Transverse colon (tissue), 4 donors: ENCODE measurements at regions not wholly inside any gene's neighbourhood (a gene's known extent, or its start where the extent isn't known, plus 50 kb on each side); places are given as distances from the start of the nearest gene placed in this dataset.

Source experiments
- DNase-seq: peaks from one replicate; pipeline ENCODE4 v3.0.0-alpha.2; 2019
- H3K27ac ChIP-seq, 4 donors: fragments of 200-600 bp; sonication (generic); 2 replicates each; pipeline ENCODE4 v1.5.1; 2016 to 2018; ENCODE audit warnings: inconsistent platforms in 4 of 4
- H3K27me3 ChIP-seq: fragments of 200-600 bp; sonication (generic); 2 replicates; pipeline ENCODE4 v1.5.1; 2017; ENCODE audit warnings: inconsistent platforms
- H3K36me3 ChIP-seq, 4 donors: fragments of 200-600 bp; sonication (generic); 2 replicates each; pipeline ENCODE4 v1.5.1; 2017 to 2019; ENCODE audit warnings: inconsistent platforms in 4 of 4
- H3K4me1 ChIP-seq, 4 donors: fragments of 200-600 bp; sonication (generic); 2 replicates each; pipeline ENCODE4 v1.5.1; 2017 to 2020; ENCODE audit warnings: inconsistent platforms in 4 of 4
- H3K4me3 ChIP-seq, 4 donors: fragments of 200-600 bp; sonication (generic); 1 replicate in 1 of 4; 2 replicates in 3 of 4; pipeline versions ENCODE4 v1.5.1 to v1.6.1; 2017 to 2019; ENCODE audit warnings: inconsistent platforms in 4 of 4
- H3K9me3 ChIP-seq, 2 donors: fragments of 200-600 bp; sonication (generic); 2 replicates each; pipeline ENCODE4 v1.5.1; 2017 to 2019; ENCODE audit warnings: inconsistent platforms in 2 of 2
- EP300 ChIP-seq: sonication (generic); formaldehyde crosslinking; IDR thresholded peaks from one replicate; pipeline ENCODE4 v1.6.1; 2017; ENCODE audit warnings: antibody characterized with exemption, low read depth
- POLR2A ChIP-seq: fragments of 450-650 bp; IDR thresholded peaks from one replicate; pipeline ENCODE4 v1.6.1; 2016; ENCODE audit warnings: antibody characterized with exemption, mild to moderate bottlenecking, moderate library complexity
- POLR2AphosphoS5 ChIP-seq, 3 donors: sonication (generic); formaldehyde crosslinking; IDR thresholded peaks; one replicate each; pipeline ENCODE4 v1.6.1; 2016; ENCODE audit warnings: antibody characterized with exemption in 3 of 3
- WGBS, 2 donors: methylation state at CpG; one replicate each; pipeline ENCODE4 v1.1.5; 2018; ENCODE audit warnings: low coverage in 1 of 2; 5-methylcytosine and 5-hydroxymethylcytosine counted together
- in situ Hi-C, 4 donors: fragments of 200-750 bp; cut with MboI; loops; one replicate each; pipeline versions ENCODE4 v1.15.0 to v1.15.1; 2017; ENCODE audit warnings: low sequenced_read_pairs in 3 of 4, low pct_ligation_motif_present in 1 of 4, low pct_unique_long_range_greater_than_20kb in 1 of 4
- intact Hi-C: fragments of 100-400 bp; cut with DNase I; formaldehyde crosslinking; loops from one replicate; pipeline ENCODE4 v1.15.1; 2023; ENCODE audit warnings: low total_unique reads
- TF ChIP-seq, protein P1 (sequence below), 5 experiments: fragments of 200-600 bp in 3 of 5; fragments of 450-650 bp in 2 of 5; sonication (generic) in 3 of 5; IDR thresholded peaks; 1 replicate in 2 of 5; 2 replicates in 3 of 5; pipeline ENCODE4 v1.5.1; 2016 to 2017; ENCODE audit warnings: antibody characterized with exemption in 5 of 5, inconsistent platforms in 3 of 5, mild to moderate bottlenecking in 2 of 5, moderate library complexity in 1 of 5

DNA sequence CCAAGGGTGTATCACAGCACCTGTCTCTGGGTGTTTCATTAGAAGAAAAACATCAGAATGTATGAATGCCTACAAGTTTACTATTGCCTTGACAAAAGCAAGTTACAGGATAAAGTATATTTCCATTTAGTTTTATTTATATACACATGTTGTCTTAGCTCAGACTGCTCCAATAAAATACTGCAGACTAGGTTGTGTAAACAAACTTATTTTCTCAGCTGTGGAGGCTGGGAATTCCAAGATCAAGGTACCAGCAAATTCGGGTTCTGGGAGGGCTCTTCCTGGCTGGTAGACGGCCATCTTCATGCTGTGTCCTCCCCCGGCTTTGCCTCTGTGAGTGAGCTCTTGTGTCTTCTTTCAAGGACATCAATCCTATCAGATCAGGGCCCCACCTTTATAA is 77.1 kb upstream of the UNC5B start:
- no peak overlapping the region for H3K4me3 ChIP-seq
- H3K27me3 ChIP-seq = no peaks in the 10 kb centered on the region

DNA sequence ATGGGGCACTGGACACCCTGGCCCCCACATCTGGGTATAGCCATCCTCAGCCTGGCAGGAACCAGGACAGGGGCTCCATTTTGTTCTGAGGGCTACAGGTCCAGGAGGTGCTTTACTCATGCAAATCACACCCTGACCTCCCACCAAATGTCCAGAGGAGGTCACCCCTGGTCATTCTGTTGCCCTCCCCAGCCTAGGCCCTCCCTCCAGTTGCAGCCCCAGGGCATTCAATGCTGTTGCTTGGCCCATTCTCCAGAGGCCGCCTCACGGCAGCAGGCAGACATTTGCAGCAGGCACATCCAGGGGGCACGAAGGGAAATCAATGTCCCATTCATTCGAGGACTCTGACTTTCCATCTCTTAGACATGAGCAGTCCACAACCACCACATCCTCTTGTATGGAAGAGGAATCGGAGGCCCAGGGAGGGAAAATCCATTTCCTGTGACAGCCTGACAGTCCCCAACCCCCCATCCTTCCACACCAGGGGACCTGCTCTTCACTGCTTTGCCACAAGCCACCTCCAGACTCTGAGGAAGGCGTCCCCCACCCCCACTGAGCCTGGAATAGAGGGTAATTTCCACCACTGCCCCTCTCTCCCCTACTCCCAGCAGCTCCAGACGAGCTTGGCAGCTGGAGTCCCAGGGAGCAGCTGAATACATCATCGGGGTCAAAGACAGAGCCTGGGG is 76.2 kb upstream of the UNC5B start:
- H3K4me3 ChIP-seq = no peak overlapping the region

More for the DNA sequence above, 77.1 kb upstream of the UNC5B start:
- DNase-seq = no peak
- TF ChIP-seq POLR2AphosphoS5 (IDR thresholded peaks at IDR 0.05) = no peak
- no peak for TF ChIP-seq EP300
- TF ChIP-seq, protein P1, sequence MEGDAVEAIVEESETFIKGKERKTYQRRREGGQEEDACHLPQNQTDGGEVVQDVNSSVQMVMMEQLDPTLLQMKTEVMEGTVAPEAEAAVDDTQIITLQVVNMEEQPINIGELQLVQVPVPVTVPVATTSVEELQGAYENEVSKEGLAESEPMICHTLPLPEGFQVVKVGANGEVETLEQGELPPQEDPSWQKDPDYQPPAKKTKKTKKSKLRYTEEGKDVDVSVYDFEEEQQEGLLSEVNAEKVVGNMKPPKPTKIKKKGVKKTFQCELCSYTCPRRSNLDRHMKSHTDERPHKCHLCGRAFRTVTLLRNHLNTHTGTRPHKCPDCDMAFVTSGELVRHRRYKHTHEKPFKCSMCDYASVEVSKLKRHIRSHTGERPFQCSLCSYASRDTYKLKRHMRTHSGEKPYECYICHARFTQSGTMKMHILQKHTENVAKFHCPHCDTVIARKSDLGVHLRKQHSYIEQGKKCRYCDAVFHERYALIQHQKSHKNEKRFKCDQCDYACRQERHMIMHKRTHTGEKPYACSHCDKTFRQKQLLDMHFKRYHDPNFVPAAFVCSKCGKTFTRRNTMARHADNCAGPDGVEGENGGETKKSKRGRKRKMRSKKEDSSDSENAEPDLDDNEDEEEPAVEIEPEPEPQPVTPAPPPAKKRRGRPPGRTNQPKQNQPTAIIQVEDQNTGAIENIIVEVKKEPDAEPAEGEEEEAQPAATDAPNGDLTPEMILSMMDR (IDR thresholded peaks at IDR 0.05) = no peak
- no peak for TF ChIP-seq POLR2A
- Histone ChIP-seq H3K9me3 (no peaks in the 10 kb centered on the region), H3K4me1 (no peaks in the 10 kb centered on the region), H3K36me3 (no peaks in the 10 kb centered on the region), H3K27ac (no peak overlapping the region)
- in situ Hi-C loops = no loop called here
- WGBS, 2 donors = 17 to 57% methylated on average over 1 to 3 of the region's 3 CpGs
- intact Hi-C loops = loop anchor here (10.0 kb wide), 1 partner anchor 130 kb away; no protein-coding TSS in a partner anchor

DNA sequence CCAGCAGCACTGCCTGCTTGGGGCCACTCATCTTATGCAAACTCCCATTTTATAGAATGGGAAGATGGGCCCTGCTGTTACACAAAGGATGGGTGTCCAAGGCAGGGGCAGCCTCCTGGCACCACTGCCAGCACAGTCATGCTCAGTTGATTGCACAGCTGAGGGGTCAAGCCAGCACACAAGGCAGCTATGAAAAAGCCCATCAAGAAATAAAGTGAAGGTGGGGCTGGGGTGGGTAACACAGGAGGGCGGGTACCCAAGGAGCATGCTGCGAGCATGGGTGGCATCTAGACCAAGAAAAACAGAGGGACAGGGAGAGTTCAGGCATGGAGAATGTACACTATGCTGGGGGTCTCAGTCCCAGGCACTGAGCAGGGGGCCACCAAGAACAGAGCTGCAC is 74.7 kb upstream of the UNC5B start:
- Histone ChIP-seq H3K36me3 (no peaks in the 10 kb centered on the region), H3K9me3 (no peaks in the 10 kb centered on the region), H3K27ac (no peak overlapping the region), H3K4me3 (no peak overlapping the region), H3K4me1 (no peaks in the 10 kb centered on the region), H3K27me3 (no peaks in the 10 kb centered on the region)
- intact Hi-C loops (loop anchor here (10.0 kb wide), 1 partner anchor 133 kb away; no protein-coding TSS in a partner anchor), in situ Hi-C loops (no loop called here)
- no peak for DNase-seq
- no peak for TF ChIP-seq POLR2AphosphoS5 (IDR thresholded peaks at IDR 0.05)
- TF ChIP-seq EP300 = no peak
- no peak for TF ChIP-seq POLR2A
- TF ChIP-seq, protein P1 (IDR thresholded peaks at IDR 0.05) = no peak
- WGBS, 2 donors = 91% methylated on average over 2 of the region's 2 CpGs; no CpG with 5 or more reads in 1 of the 2 donors

More for the DNA sequence above, 76.2 kb upstream of the UNC5B start:
- DNase-seq = no peak
- in situ Hi-C loops = no loop called here
- Histone ChIP-seq H3K27ac (no peak overlapping the region), H3K36me3 (no peaks in the 10 kb centered on the region), H3K27me3 (no peaks in the 10 kb centered on the region), H3K4me1 (no peaks in the 10 kb centered on the region), H3K9me3 (no peaks in the 10 kb centered on the region)
- TF ChIP-seq POLR2A (no peak), POLR2AphosphoS5 (IDR thresholded peaks at IDR 0.05) (no peak)
- TF ChIP-seq, protein P1 (IDR thresholded peaks at IDR 0.05) = no peak
- WGBS, 2 donors = 75 to 100% methylated on average over 1 to 8 of the region's 8 CpGs
- intact Hi-C loops = loop anchor here (10.0 kb wide), 1 partner anchor 131 kb away; no protein-coding TSS in a partner anchor

DNA sequence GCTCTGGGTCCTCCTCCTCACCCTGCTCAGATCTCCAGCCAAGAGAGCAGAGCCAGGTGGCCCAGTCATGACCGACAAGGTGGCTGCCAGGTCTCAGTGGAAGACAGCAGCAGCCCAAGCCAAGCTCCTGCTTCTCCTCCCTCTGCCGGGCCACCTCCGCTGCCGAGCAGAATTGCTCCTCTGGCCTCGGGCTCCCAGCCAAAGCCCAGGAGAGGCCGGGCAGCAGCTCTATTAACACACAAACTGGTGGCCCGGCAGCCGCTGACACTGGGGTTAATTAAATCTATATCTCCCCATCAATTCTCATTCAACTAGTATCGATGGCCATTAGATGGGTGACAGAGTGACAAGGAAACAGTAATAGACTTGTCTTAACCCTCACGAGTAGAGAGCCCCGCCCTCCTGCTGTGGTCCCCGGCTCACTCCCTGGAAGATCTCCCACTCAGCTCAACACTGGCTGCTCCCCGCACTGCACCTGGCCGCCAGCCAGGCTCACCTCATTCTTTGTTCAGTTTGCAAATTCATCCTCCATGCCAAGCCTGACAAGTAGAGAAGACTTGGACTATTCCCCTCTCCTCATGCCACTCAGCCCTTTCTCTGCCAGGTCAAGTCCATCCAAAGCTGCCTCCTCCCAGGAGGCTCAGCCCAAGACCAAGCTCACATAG is 74.1 kb upstream of the UNC5B start:
- in situ Hi-C loops = no loop called here

More for the DNA sequence above, 74.1 kb upstream of the UNC5B start:
- H3K27me3 ChIP-seq = no peaks in the 10 kb centered on the region
- H3K27ac ChIP-seq = no peak overlapping the region
- H3K4me3 ChIP-seq = no peak overlapping the region
- H3K4me1 ChIP-seq = no peaks in the 10 kb centered on the region
- H3K36me3 ChIP-seq = no peaks in the 10 kb centered on the region
- intact Hi-C loops = loop anchor here (10.0 kb wide), 1 partner anchor 133 kb away; no protein-coding TSS in a partner anchor
- 51% methylated on average over 12 of the region's 14 CpGs; no CpG with 5 or more reads in 1 of the 2 donors for WGBS, 2 donors
- no peak for TF ChIP-seq POLR2A
- TF ChIP-seq, protein P1 (IDR thresholded peaks at IDR 0.05) = no peak
- no peak for TF ChIP-seq POLR2AphosphoS5 (IDR thresholded peaks at IDR 0.05)
- no peak for TF ChIP-seq EP300
- DNase-seq = no peak
- H3K9me3 ChIP-seq = no peaks in the 10 kb centered on the region
